ENCODE measurements at regions not wholly inside any gene's neighbourhood (a gene's known extent, or its start where the extent isn't known, plus 50 kb on each side); places are given as distances from the start of the nearest gene placed in this dataset.

DNA sequence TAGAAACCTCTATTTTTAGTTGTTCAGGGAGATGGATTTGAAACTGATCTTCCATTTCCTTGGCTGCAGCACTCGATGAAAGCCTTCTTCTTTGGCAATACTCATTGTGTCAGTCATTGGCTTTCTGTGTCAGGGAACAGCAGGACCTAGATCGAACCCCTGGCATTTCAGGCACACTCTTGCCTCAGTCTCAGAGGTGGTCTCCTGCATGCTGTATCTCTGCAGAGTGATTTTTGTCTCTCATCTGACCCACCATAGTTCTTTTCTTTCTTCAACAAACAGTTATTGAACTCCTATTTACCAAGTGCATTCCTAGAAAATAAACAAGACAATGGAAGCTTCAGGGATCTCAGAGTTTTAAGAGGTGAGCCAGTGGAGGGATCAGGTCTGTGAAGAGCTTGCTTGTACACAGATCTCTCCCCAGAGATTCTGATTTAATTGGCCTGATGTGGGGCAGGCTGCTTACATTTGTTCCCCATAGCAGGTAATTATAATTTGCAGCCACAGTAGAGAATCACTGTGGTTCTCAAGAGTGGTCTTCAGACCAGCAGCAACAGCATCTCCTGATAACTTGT lies 473.1 kb upstream of the TCF4 start:
- TF ChIP-seq, protein P1, sequence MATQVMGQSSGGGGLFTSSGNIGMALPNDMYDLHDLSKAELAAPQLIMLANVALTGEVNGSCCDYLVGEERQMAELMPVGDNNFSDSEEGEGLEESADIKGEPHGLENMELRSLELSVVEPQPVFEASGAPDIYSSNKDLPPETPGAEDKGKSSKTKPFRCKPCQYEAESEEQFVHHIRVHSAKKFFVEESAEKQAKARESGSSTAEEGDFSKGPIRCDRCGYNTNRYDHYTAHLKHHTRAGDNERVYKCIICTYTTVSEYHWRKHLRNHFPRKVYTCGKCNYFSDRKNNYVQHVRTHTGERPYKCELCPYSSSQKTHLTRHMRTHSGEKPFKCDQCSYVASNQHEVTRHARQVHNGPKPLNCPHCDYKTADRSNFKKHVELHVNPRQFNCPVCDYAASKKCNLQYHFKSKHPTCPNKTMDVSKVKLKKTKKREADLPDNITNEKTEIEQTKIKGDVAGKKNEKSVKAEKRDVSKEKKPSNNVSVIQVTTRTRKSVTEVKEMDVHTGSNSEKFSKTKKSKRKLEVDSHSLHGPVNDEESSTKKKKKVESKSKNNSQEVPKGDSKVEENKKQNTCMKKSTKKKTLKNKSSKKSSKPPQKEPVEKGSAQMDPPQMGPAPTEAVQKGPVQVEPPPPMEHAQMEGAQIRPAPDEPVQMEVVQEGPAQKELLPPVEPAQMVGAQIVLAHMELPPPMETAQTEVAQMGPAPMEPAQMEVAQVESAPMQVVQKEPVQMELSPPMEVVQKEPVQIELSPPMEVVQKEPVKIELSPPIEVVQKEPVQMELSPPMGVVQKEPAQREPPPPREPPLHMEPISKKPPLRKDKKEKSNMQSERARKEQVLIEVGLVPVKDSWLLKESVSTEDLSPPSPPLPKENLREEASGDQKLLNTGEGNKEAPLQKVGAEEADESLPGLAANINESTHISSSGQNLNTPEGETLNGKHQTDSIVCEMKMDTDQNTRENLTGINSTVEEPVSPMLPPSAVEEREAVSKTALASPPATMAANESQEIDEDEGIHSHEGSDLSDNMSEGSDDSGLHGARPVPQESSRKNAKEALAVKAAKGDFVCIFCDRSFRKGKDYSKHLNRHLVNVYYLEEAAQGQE (IDR thresholded peaks at IDR 0.05), result no peak
- no peak for TF ChIP-seq POLR2A (IDR thresholded peaks at IDR 0.05; ENCODE audit: low read length)
- TF ChIP-seq, protein P2, sequence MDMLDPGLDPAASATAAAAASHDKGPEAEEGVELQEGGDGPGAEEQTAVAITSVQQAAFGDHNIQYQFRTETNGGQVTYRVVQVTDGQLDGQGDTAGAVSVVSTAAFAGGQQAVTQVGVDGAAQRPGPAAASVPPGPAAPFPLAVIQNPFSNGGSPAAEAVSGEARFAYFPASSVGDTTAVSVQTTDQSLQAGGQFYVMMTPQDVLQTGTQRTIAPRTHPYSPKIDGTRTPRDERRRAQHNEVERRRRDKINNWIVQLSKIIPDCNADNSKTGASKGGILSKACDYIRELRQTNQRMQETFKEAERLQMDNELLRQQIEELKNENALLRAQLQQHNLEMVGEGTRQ (IDR thresholded peaks at IDR 0.05), result no peak
- TF ChIP-seq, protein P3, sequence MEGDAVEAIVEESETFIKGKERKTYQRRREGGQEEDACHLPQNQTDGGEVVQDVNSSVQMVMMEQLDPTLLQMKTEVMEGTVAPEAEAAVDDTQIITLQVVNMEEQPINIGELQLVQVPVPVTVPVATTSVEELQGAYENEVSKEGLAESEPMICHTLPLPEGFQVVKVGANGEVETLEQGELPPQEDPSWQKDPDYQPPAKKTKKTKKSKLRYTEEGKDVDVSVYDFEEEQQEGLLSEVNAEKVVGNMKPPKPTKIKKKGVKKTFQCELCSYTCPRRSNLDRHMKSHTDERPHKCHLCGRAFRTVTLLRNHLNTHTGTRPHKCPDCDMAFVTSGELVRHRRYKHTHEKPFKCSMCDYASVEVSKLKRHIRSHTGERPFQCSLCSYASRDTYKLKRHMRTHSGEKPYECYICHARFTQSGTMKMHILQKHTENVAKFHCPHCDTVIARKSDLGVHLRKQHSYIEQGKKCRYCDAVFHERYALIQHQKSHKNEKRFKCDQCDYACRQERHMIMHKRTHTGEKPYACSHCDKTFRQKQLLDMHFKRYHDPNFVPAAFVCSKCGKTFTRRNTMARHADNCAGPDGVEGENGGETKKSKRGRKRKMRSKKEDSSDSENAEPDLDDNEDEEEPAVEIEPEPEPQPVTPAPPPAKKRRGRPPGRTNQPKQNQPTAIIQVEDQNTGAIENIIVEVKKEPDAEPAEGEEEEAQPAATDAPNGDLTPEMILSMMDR (IDR thresholded peaks at IDR 0.05), result no peak
